Stimulated activated CD4-positive, alpha-beta T cell treated with anti-CD3 and anti-CD28 coated beads, Interleukin-12 subunit alpha, Interleukin-12 subunit beta, amount 100 ng/mL, for 48 hours (primary cell): ENCODE measurements at regions not wholly inside any gene's neighbourhood (a gene's known extent, or its start where the extent isn't known, plus 50 kb on each side); places are given as distances from the start of the nearest gene placed in this dataset.
"Not testable (repeated sequence)": the region's sequence is repeated elsewhere in the genome, so short reads cannot be mapped to it uniquely, and the experiment has no call there.

Experiments used
- DNase-seq, 3 donors: peaks; one replicate each; pipeline ENCODE4 v3.0.0-alpha.2; 2020; ENCODE audit warnings: low read depth in 2 of 3, low spot score in 1 of 3

- no peak for DNase-seq
These were observed 201.3 kb downstream of the AKAP7 start for GRCh38 chr6:131336596-131336995.

GRCh38 chr6:131346896-131347295 lies 211.6 kb downstream of the AKAP7 start:
- not testable (repeated sequence) for DNase-seq

DNA sequence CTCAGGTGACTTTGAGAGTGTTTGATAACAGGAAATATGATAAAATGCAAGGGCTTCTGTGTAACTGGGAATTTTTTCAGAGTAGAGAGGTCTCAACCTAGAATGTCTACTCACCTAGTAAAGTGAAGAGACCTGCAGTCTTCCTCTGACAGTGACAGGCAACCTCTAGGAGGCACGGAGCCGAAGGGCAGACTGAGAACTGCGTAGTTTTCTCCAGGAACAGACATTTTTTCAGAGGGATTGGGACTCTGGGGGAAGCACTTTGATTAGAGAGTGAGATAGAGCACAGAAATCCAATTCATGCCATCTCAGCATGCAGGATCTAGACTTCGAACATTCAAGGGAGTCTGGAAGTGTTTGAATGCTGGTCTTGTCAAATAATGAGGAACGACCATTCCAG lies 213.3 kb downstream of the AKAP7 start:
- DNase-seq: no peak

- no peak for DNase-seq
These were observed 213.9 kb downstream of the AKAP7 start for GRCh38 chr6:131349199-131349598.

- no peak for DNase-seq
These were observed 217.8 kb downstream of the AKAP7 start for GRCh38 chr6:131353106-131353505.

- DNase-seq: no peak
These were observed 218.6 kb downstream of the AKAP7 start for GRCh38 chr6:131353876-131354275.

GRCh38 chr6:131354356-131354755 lies 218.7 kb upstream of the ARG1 start:
- no peak for DNase-seq

- no peak for DNase-seq
These were observed 216.9 kb upstream of the ARG1 start for GRCh38 chr6:131356161-131356560.

GRCh38 chr6:131357501-131357900 lies 215.5 kb upstream of the ARG1 start:
- DNase-seq: no peak

DNA sequence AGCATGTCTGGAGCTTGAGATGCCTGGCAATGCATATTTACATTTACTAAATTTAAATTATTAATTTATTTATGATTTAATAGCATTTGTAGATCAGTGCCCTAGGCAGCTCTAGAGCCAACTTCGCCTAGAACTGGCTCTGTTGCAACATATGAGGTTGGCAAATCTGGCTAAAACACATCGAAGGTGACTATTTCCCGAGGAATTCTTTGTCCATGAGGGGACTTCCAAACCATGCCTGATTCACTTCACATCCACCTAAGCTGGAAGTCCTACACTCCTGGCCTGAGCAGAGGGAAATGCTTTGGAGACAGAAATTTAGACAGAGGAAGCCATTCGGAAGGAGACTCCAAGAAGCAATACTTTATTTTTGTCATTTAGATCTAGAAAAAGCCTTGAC lies 211.0 kb upstream of the ARG1 start:
- DNase-seq: no peak

- no peak for DNase-seq
These were observed 210.3 kb upstream of the ARG1 start for GRCh38 chr6:131362696-131363095.

DNA sequence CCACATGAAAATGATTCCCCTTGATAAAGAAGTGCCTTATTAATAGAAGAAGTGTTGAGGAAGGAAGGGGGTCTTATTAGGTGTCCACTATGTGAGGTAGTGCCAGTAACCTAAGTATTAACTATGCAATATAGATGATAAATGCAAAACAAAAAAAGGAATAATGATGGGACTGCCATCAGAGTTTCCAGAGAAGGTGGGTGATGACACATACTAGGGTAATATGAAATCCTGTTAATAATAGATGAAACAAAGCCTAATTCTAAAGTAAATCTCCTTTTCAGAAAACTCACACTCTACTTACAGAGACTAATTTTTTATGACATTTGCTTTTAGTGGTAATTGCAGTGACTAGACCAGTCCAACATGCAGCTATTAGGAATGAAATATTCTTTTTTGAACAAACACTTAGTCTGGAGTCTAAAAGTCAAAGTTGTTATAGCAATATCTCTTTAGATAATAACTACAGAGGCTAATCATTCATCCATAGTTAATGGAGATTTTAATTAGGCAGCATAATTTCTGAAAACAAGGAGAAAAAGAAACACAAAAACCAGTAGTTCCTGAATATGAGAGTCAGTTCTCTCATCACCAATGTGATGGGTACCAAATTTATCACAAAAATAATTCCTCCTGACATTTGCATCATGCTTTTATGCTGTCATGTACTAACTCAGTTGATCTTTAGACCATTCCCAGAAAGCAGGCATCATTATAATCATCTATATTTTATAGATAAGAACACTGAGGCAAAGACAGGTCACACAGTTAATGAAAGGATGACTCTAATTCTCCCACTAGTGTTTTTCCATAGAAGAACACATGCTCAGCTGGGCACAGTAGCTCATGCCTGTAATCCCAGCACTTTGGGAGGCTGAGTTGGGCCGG lies 208.8 kb upstream of the ARG1 start:
- no peak for DNase-seq

DNA sequence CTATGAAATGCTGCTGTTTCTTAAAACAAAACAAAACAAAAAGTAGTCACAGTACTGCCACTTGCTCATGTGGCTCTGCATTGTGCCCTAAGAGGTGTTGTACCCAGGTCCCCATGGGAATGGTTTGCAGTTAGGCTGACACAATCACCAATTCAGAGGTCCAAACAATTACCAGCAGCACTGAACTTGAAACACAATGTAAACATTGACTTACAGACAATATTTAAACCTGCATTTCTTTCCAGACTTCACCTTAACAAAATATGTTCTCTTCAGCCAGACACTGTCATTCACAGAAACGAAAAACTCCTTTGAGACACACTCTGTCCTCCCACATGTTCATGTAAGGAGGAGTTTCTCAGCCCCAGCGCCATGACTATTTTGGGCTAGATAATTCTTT lies 206.8 kb upstream of the ARG1 start:
- no peak for DNase-seq

DNA sequence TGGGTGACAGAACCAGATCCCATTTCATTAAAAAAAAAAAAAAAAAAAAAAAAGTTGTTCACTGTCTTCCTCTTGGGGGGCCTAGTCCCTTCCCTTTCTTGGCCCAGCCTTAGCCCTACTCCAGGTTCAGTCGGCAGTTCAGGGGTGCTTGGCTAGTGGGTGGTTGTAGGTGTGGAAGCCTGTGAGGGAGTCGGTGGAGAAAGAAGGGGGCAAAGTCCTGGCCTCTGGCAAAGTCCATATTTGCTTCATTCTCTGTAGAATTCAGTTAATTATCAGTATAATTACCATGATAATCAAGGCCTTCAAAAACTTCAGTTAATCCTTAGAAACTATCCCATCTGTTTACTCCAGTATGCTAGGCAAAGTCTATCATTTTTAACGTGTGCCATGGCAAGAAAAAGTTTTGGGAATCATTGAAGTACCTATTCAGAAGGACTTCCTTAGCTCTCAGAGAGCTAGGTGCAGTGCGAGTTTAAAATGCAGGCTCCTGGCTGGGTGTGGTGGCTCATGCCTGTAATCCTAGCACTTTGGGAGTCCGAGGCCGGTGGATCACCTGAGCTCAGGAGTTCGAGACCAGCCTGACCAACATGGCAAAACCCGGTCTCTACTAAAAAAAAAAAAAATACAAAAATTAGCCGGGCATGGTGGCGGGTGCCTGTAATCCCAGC lies 205.7 kb upstream of the ARG1 start:
- no peak for DNase-seq

GRCh38 chr6:131368198-131368911 lies 204.7 kb upstream of the ARG1 start:
- DNase-seq: no peak

GRCh38 chr6:131372535-131372934 lies 200.5 kb upstream of the ARG1 start:
- no peak for DNase-seq

- DNase-seq: no peak
These were observed 195.8 kb upstream of the ARG1 start for GRCh38 chr6:131377112-131377705.

- DNase-seq: no peak
These were observed 194.2 kb upstream of the ARG1 start for GRCh38 chr6:131378874-131379273.

- no peak for DNase-seq
These were observed 193.1 kb upstream of the ARG1 start for GRCh38 chr6:131379948-131380347.

GRCh38 chr6:131381052-131381708 lies 191.8 kb upstream of the ARG1 start:
- DNase-seq: no peak

DNA sequence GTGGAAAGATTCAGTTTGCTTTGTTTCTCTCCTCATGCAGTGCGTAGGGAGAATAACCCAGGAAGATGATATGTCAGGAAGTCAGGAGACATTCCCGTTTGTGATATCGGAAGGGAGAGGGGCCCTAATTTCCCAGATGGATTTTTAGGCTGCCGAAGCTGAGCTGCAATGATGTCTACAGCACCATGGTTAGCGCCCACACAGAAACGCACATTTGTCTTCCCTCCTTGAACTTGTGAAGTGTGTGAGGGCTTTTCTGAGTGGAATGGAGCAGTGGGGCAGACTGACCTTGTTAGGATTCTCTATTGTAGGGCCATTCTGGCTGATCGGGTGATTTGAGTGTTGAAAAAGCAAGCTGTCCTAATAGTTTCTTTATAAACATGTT lies 191.3 kb upstream of the ARG1 start:
- no peak for DNase-seq
